ENCODE measurements at regions not wholly inside any gene's neighbourhood (a gene's known extent, or its start where the extent isn't known, plus 50 kb on each side); places are given as distances from the start of the nearest gene placed in this dataset.

- H3K27ac ChIP-seq (ENCODE audit: low read length), result no peak overlapping the region
- no TSS peak for BruUV-seq (replicated peaks)
- ATAC-seq, result no peak
- peaks cover 53% of the 10 kb centered on the region for H3K27me3 ChIP-seq (ENCODE audit: control insufficient read depth, insufficient read depth, low read length)
- ChIA-PET POLR2A (no interaction called here), CTCF (no interaction called here)
- intact Hi-C loops (cut with micrococcal nuclease; ENCODE audit: unreplicated experiment), result no loop called here
- TF ChIP-seq POLR2AphosphoS5 (IDR thresholded peaks at IDR 0.05; ENCODE audit: low read depth, low read length), result no peak
- TF ChIP-seq SIN3A (IDR thresholded peaks at IDR 0.05; ENCODE audit: borderline replicate concordance, insufficient read depth, low read depth, low read length), result no peak
- TF ChIP-seq, protein P1, sequence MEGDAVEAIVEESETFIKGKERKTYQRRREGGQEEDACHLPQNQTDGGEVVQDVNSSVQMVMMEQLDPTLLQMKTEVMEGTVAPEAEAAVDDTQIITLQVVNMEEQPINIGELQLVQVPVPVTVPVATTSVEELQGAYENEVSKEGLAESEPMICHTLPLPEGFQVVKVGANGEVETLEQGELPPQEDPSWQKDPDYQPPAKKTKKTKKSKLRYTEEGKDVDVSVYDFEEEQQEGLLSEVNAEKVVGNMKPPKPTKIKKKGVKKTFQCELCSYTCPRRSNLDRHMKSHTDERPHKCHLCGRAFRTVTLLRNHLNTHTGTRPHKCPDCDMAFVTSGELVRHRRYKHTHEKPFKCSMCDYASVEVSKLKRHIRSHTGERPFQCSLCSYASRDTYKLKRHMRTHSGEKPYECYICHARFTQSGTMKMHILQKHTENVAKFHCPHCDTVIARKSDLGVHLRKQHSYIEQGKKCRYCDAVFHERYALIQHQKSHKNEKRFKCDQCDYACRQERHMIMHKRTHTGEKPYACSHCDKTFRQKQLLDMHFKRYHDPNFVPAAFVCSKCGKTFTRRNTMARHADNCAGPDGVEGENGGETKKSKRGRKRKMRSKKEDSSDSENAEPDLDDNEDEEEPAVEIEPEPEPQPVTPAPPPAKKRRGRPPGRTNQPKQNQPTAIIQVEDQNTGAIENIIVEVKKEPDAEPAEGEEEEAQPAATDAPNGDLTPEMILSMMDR (IDR thresholded peaks at IDR 0.05), result no peak
- no peak for TF ChIP-seq REST (IDR thresholded peaks at IDR 0.05; ENCODE audit: insufficient read depth in 1 of 2, low read depth in 2 of 2, low read length in 1 of 2)
- no peak for TF ChIP-seq TCF7L2 (IDR thresholded peaks at IDR 0.05; ENCODE audit: low read depth, low read length)
- no peaks in the 10 kb centered on the region for H3K4me1 ChIP-seq (ENCODE audit: control insufficient read depth, insufficient read depth, low read length)
- no peak overlapping the region for H3K4me3 ChIP-seq (ENCODE audit: low read depth in 2 of 2, low read length in 2 of 2)
- in situ Hi-C loops (cut with HindIII; ENCODE audit: low pct_unique_long_range_greater_than_20kb, low sequenced_read_pairs), result no loop called here
- no peaks in the 10 kb centered on the region for H3K36me3 ChIP-seq (ENCODE audit: control insufficient read depth, insufficient read depth, low read length)
- no peak for DNase-seq (ENCODE audit: low read depth, low spot score)
- no peaks in the 10 kb centered on the region for H3K9me3 ChIP-seq (ENCODE audit: control insufficient read depth, insufficient read depth, low read depth, low read length)
Measured at GRCh38 chr7:39824456-39825200, 125.4 kb upstream of the CDK13 start.

DNA sequence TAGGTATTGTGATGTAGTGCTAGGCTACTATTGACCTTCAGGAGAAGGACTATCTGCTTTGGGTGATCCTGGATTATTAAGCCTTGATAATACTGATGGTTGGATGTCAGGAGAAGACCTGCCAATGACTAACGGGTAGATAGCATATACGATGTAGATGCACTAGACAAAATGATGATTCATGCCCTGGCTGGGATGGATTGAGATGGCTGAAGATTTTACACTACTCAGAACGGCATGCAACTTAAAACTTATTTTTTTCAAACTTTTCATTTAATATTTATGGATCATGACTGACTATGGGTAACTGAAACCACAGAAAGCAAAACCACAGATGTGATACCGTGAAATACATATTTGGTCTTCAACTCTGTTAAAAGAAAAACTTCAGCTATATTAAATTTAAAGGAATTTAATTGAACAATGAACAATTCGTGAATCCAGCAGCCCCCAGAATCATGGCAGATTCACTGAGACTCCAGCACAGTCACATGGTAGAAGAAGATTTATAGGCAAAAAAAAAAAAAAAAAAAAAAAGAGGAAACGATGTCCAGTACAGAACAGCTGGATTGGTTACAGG is 124.6 kb upstream of the CDK13 start:
- H3K27ac ChIP-seq (ENCODE audit: low read length), result no peak overlapping the region
- TF ChIP-seq REST (IDR thresholded peaks at IDR 0.05; ENCODE audit: insufficient read depth in 1 of 2, low read depth in 2 of 2, low read length in 1 of 2), result no peak
- TF ChIP-seq SIN3A (IDR thresholded peaks at IDR 0.05; ENCODE audit: borderline replicate concordance, insufficient read depth, low read depth, low read length), result no peak
- TF ChIP-seq TCF7L2 (IDR thresholded peaks at IDR 0.05; ENCODE audit: low read depth, low read length), result no peak
- no peak for TF ChIP-seq POLR2AphosphoS5 (IDR thresholded peaks at IDR 0.05; ENCODE audit: low read depth, low read length)
- TF ChIP-seq, protein P1 (IDR thresholded peaks at IDR 0.05), result no peak
- in situ Hi-C loops (cut with HindIII; ENCODE audit: low pct_unique_long_range_greater_than_20kb, low sequenced_read_pairs), result no loop called here
- ChIA-PET CTCF (interaction anchor here (0.6 kb wide), 1 partner anchor 13 kb away, joined by 5 read pairs; no protein-coding TSS in a partner anchor), POLR2A (interaction anchor here (0.7 kb wide), 1 partner anchor 55 kb away, joined by 20 read pairs; no protein-coding TSS in a partner anchor)
- no TSS peak for BruUV-seq (replicated peaks)
- H3K27me3 ChIP-seq (ENCODE audit: control insufficient read depth, insufficient read depth, low read length), result peaks cover 51% of the 10 kb centered on the region
- no peaks in the 10 kb centered on the region for H3K4me1 ChIP-seq (ENCODE audit: control insufficient read depth, insufficient read depth, low read length)
- no peak for DNase-seq (ENCODE audit: low read depth, low spot score)
- H3K4me3 ChIP-seq (ENCODE audit: low read depth in 2 of 2, low read length in 2 of 2), result no peak overlapping the region
- intact Hi-C loops (cut with micrococcal nuclease; ENCODE audit: unreplicated experiment), result no loop called here
- H3K36me3 ChIP-seq (ENCODE audit: control insufficient read depth, insufficient read depth, low read length), result no peaks in the 10 kb centered on the region
- no peaks in the 10 kb centered on the region for H3K9me3 ChIP-seq (ENCODE audit: control insufficient read depth, insufficient read depth, low read depth, low read length)
- no peak for ATAC-seq

Data from Panc1 (cell line).